ENCODE measurements at regions not wholly inside any gene's neighbourhood (a gene's known extent, or its start where the extent isn't known, plus 50 kb on each side); places are given as distances from the start of the nearest gene placed in this dataset.
"Not testable (repeated sequence)": the region's sequence is repeated elsewhere in the genome, so short reads cannot be mapped to it uniquely, and the experiment has no call there.

DNA sequence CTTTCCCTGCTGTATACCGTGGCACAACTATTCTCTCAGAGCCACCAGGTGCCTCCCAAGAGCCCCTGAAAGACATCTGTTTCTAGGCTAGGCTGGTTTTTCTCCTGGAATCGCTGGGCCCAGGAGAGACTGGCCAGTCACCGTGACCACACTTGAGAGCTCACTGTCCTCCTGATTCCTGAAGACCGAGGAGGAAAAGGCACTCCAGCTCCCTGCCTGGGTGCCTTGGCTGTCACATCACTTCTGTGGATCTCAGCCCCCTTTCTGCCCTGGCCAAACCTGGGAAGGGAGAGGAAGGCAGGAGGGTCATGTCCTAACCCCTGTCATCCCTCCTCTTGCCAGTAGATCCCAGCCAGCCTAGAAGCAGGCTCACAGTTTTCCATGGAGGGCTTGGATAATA lies 54.7 kb upstream of the LAS1L start:
- intact Hi-C loops (cut with micrococcal nuclease), result loop anchor here (10.0 kb wide), 1 partner anchor 525 kb away; no protein-coding TSS in a partner anchor
- Mint-ChIP-seq H3K27me3 (no peaks in the 10 kb centered on the region), H3K4me3 (no peak overlapping the region), H3K9me3 (no peaks in the 10 kb centered on the region), H3K4me1 (peaks cover 6% of the 10 kb centered on the region), H3K36me3 (ENCODE audit: low read depth) (no peaks in the 10 kb centered on the region), H3K27ac (no peak overlapping the region)
- DNase-seq, result no peak

DNA sequence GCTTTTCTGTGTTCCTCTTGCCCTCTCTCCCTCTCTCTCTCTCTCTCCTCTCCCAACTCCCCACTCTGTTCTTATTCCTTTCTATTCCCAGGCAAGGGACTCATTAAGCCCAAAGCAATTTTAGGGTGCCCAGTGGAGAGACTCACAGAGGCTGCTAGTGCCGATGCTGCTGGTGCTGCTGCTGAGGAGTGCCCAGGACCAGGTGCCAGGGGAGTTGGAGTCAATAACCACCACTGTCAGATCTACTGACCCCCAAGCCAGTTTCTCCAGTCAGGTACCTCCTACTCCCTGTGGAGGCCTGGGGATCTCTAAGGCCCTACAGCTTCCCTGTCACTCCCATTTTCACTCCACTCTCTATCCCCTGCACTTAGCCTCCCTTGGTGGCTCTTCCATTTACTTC lies 54.2 kb upstream of the LAS1L start:
- Mint-ChIP-seq H3K27me3 (no peaks in the 10 kb centered on the region), H3K27ac (no peak overlapping the region), H3K9me3 (no peaks in the 10 kb centered on the region), H3K4me3 (no peak overlapping the region), H3K4me1 (peaks cover 1% of the 10 kb centered on the region), H3K36me3 (ENCODE audit: low read depth) (no peaks in the 10 kb centered on the region)
- no peak for DNase-seq
- intact Hi-C loops (cut with micrococcal nuclease), result loop anchor here (10.0 kb wide), 1 partner anchor 526 kb away; no protein-coding TSS in a partner anchor

DNA sequence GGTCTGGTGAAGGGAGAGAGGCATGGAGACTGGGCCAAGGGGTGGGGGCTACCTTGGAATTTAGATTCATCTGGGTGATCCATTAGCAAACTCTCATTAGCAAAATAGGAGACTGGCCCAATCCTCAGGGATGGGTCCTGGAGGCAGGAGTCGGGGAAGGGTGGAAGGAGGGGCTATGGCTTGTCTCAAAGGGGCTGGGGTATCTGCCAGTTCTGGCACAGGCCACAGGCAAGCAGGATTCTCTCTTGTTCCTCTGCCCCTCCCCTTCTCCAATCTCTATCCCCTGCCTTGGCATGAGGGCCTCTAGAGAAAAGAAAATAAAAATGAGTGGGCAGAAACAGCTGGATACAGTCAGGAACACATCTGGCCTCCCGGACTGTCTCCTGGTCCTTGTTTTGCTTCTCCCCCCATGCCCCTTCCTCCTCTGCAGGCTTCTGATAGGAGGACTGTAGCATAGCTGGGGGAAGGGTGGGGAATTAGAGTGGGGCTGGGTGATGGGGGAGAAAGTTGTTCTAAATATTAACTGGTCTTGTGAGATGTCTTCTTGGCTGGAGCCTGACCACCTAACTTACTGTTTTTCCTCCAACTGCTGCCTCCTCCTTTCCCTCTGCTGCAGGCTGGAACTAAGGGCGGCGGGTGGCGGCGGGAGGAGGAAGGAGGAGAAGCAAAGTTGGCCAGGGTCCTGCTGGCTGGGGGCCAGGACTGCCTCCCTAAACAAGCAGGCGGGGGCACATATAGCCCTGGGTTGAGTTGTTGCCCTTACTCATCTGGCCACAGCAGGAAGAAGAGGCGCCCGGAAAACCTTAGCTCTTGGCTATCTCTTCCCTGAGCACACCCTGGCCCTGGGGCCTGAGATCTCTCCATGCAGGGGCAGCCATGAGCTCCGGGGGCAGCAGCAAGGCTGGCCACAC lies 53.3 kb upstream of the LAS1L start:
- no peaks in the 10 kb centered on the region for H3K9me3 Mint-ChIP-seq
- H3K27me3 Mint-ChIP-seq, result no peaks in the 10 kb centered on the region
- intact Hi-C loops (cut with micrococcal nuclease), result loop anchor here (10.0 kb wide), 1 partner anchor 527 kb away; no protein-coding TSS in a partner anchor
- no peak overlapping the region for H3K27ac Mint-ChIP-seq
- no peaks in the 10 kb centered on the region for H3K36me3 Mint-ChIP-seq (ENCODE audit: low read depth)
- H3K4me3 Mint-ChIP-seq, result no peak overlapping the region
- peaks cover under 1% of the 10 kb centered on the region for H3K4me1 Mint-ChIP-seq
- no peak for DNase-seq

DNA sequence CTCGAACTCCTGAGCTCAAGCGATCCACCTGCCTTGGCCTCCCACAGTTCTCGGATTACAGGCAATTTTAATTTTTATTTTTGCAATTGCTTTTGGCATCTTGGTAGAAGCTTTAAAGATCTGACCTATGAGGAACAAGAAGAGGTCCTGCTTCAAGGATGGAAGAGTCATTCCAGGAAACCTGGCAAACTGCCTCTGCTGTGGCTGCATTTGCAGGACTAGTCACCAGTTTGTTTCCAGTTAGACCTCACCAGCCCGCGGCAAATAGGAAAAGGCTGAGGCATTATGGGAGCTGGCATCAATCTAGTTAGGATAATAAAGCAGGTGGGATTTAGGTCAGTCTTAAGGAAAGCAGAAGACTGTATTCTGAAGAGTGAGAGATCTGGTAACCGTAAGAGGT lies 51.9 kb upstream of the LAS1L start:
- intact Hi-C loops (cut with micrococcal nuclease), result loop anchor here (10.0 kb wide), 1 partner anchor 528 kb away; no protein-coding TSS in a partner anchor
- no peak for DNase-seq
- Mint-ChIP-seq H3K36me3 (ENCODE audit: low read depth) (no peaks in the 10 kb centered on the region), H3K4me3 (no peak overlapping the region), H3K27me3 (no peaks in the 10 kb centered on the region), H3K4me1 (peaks cover 8% of the 10 kb centered on the region), H3K27ac (no peak overlapping the region), H3K9me3 (no peaks in the 10 kb centered on the region)

DNA sequence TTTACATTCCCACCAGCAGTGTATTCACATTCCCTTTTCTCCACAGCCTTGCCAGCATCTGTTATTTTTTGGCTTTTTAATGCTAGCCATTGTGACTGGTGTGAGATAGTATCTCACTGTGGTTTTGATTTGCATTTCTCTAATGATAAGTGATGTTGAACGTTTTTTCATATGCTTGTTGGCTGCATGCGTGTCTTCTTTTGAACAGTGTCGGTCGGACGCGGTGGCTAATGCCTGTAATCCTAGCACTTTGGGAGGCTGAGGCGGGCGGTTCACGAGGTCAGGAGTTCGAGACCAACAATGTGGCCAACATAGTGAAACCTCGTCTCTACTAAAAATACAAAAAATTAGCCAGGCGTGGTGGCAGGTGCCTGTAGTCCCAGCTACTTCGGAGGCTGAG lies 50.6 kb upstream of the LAS1L start:
- H3K4me1 Mint-ChIP-seq; H3K27ac Mint-ChIP-seq; DNase-seq; H3K36me3 Mint-ChIP-seq (ENCODE audit: low read depth); H3K9me3 Mint-ChIP-seq; H3K4me3 Mint-ChIP-seq; H3K27me3 Mint-ChIP-seq: not testable (repeated sequence)
- intact Hi-C loops (cut with micrococcal nuclease), result loop anchor here (10.0 kb wide), 1 partner anchor 530 kb away; no protein-coding TSS in a partner anchor
